ENCODE measurements at regions not wholly inside any gene's neighbourhood (a gene's known extent, or its start where the extent isn't known, plus 50 kb on each side); places are given as distances from the start of the nearest gene placed in this dataset.

DNA sequence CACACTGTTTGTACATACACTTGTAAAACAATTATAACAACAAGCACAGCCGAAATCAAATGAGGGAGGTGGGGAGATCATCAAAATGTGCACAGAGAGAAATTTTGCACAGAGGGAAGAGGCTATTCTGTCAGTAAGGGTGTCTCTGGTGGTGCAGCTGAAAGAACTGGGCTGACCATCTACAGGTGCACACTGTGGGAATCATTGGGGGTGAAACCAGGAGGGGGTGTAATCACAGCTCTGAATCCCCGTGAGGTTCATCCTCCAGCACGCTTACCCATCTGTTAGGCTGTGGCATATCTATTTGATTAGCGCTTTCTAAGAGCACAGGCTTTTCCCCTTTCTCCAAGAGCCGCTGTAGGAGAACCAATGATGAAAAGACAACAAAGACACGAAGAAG lies 389.9 kb upstream of the CDH20 start:
- TF ChIP-seq, protein P1, sequence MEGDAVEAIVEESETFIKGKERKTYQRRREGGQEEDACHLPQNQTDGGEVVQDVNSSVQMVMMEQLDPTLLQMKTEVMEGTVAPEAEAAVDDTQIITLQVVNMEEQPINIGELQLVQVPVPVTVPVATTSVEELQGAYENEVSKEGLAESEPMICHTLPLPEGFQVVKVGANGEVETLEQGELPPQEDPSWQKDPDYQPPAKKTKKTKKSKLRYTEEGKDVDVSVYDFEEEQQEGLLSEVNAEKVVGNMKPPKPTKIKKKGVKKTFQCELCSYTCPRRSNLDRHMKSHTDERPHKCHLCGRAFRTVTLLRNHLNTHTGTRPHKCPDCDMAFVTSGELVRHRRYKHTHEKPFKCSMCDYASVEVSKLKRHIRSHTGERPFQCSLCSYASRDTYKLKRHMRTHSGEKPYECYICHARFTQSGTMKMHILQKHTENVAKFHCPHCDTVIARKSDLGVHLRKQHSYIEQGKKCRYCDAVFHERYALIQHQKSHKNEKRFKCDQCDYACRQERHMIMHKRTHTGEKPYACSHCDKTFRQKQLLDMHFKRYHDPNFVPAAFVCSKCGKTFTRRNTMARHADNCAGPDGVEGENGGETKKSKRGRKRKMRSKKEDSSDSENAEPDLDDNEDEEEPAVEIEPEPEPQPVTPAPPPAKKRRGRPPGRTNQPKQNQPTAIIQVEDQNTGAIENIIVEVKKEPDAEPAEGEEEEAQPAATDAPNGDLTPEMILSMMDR (IDR thresholded peaks at IDR 0.05; ENCODE audit: low read depth, low read length, missing input control), result no peak
- TF ChIP-seq HNF4G (IDR thresholded peaks at IDR 0.05), result no peak
- TF ChIP-seq GABPA (IDR thresholded peaks at IDR 0.05 in 1 of 2, conservative IDR thresholded peaks at IDR 0.05 in 1 of 2), result no peak
- TF ChIP-seq, protein P2, sequence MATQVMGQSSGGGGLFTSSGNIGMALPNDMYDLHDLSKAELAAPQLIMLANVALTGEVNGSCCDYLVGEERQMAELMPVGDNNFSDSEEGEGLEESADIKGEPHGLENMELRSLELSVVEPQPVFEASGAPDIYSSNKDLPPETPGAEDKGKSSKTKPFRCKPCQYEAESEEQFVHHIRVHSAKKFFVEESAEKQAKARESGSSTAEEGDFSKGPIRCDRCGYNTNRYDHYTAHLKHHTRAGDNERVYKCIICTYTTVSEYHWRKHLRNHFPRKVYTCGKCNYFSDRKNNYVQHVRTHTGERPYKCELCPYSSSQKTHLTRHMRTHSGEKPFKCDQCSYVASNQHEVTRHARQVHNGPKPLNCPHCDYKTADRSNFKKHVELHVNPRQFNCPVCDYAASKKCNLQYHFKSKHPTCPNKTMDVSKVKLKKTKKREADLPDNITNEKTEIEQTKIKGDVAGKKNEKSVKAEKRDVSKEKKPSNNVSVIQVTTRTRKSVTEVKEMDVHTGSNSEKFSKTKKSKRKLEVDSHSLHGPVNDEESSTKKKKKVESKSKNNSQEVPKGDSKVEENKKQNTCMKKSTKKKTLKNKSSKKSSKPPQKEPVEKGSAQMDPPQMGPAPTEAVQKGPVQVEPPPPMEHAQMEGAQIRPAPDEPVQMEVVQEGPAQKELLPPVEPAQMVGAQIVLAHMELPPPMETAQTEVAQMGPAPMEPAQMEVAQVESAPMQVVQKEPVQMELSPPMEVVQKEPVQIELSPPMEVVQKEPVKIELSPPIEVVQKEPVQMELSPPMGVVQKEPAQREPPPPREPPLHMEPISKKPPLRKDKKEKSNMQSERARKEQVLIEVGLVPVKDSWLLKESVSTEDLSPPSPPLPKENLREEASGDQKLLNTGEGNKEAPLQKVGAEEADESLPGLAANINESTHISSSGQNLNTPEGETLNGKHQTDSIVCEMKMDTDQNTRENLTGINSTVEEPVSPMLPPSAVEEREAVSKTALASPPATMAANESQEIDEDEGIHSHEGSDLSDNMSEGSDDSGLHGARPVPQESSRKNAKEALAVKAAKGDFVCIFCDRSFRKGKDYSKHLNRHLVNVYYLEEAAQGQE (IDR thresholded peaks at IDR 0.05), result no peak
- no peak for TF ChIP-seq SP1 (IDR thresholded peaks at IDR 0.05)
- TF ChIP-seq TAF1 (conservative IDR thresholded peaks at IDR 0.05), result no peak
- TF ChIP-seq, protein P3, sequence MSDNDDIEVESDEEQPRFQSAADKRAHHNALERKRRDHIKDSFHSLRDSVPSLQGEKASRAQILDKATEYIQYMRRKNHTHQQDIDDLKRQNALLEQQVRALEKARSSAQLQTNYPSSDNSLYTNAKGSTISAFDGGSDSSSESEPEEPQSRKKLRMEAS (IDR thresholded peaks at IDR 0.05), result no peak
